Retina (tissue), 1 donor: ENCODE measurements at regions not wholly inside any gene's neighbourhood (a gene's known extent, or its start where the extent isn't known, plus 50 kb on each side); places are given as distances from the start of the nearest gene placed in this dataset.
"Not testable (repeated sequence)": the region's sequence is repeated elsewhere in the genome, so short reads cannot be mapped to it uniquely, and the experiment has no call there.

Experiments
- DNase-seq: peaks from one replicate; pipeline ENCODE4 v3.0.0-alpha.2; 2016

DNA sequence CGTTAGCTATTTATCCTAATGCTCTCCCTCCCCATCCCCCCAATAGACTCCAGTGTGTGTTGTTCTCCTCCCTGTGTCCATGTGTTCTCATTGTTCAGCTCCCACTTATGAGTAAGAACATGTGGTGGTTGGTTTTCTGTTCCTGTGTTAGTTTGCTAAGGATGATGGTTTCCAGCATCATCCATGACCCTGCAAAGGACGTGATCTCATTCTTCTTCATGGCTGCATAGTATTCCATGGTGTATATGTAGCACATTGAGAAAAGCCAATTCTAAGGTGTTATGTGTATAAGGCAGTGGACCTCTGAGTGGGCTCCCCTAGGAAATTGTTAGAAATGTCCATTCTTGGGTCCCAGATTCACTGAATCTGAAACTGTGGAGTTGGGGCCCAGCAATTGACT is 103.1 kb upstream of the MYO10 start:
- no peak for DNase-seq

DNA sequence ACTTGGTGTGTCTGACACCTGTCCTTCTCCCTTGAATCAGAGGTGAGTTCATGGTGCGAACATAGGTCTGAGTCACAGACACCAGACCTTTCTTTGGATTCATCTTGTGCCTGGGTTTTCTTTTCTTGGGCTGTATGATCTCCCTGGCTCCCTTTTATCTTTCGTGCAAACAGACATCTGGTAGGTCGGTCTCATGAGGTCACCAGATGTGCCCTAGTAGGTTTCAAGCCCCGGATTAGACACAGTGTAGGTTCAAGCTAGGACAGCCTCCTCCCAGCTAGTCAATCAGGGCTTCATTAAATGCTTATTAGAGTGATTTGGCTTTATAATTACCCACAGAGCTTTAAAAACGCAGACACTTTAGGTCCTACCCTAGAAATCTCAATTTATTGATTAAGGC is 106.0 kb upstream of the MYO10 start:
- DNase-seq, result peak; percentile 20

DNA sequence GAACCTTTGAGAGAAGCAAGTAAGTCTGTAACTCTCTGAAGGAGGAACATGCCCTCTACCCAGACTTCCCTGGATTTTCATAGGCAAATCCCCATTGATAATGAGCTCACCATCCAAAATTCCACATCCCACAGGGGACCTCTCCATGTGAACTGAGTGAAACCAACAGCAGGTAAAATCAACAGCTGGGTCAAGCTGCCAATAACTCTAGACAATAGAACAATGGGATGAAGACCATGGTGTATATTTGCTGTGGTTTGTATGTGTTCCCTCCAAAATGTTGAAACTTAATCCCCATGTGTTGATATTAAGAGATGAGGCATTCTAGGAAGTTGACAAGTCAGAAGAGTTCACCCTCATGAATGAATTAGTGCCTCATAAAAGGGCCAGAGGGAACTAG is 110.2 kb upstream of the MYO10 start:
- DNase-seq, result no peak

DNA sequence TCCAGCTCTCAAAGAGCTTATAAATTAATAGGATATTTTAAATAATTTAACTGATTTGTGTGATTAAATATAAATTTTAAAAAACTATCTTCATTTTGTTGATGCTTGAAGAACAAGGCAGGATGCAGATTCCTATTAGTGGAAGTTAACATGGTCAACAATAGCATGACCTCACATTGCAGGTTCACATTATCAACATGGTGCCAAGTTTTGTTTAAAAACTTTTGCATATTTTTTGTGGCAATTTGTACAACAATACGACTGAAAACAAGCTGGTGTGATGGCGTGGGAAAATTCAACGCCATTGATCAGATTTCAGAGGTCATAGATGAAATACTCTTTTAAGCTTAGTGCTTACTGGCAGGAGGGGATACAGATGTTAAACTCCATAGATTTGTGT is 114.1 kb upstream of the MYO10 start:
- DNase-seq, result no peak

DNA sequence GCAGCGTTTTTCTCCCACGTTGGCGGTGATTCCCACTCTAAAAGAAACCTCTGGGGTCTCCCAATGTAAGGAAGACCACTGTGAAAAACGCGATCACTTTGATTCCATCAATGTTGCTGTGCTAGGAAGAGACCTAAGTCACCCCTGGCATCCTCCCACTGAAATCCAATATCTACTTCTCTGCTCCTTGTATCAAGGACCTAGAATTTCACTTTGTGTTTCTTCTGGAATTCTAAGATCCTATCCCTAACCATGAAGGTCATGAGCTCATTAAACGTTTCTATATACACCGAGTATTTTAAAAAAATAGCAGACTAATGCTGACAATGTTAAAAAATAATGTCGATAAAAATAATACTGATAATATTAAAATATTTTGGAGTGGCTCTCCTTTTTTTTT is 118.8 kb upstream of the MYO10 start:
- DNase-seq, result no peak

DNA sequence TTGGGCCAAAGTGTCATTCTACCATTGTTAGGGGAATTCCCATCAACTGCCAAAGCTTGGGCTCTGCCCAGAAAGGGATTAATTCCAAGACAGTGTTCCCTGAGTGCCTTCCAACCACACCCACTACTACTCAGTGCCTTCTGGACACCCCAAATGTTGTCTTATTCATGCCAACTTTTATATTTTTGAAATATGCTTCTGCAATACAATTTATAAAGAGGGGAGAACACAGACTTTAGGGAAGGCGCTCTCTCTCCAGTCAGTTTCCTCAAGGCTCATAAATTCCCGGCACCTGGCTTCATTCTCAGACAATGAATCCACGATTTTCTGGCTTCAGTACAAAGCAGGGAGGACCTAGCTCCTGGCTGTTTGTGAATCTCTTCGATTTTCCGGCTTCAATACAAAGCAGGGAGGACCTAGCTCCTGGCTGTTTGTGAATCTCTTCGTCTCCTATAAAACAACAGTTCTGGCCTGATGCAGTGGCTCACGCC is 120.1 kb upstream of the MYO10 start:
- DNase-seq, result no peak

DNA sequence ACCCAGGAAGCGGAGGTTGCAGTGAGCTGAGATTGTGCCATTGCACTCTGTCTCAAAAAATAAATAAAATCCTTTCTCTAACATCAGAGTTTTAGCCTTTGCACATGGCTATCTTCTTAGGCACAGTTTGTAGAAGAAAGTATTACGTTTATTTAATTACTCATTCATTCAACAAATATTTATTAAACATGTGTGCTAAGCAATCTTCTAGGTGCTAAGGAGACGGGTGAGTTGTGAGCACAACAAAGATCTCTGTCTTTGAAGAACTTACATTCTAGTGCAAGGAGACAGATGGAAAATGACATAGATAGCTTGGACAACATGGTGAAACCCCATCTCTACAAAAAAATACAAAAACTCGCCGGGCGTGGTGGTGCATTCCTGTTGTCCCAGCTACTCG is 122.3 kb upstream of the MYO10 start:
- no peak for DNase-seq

DNA sequence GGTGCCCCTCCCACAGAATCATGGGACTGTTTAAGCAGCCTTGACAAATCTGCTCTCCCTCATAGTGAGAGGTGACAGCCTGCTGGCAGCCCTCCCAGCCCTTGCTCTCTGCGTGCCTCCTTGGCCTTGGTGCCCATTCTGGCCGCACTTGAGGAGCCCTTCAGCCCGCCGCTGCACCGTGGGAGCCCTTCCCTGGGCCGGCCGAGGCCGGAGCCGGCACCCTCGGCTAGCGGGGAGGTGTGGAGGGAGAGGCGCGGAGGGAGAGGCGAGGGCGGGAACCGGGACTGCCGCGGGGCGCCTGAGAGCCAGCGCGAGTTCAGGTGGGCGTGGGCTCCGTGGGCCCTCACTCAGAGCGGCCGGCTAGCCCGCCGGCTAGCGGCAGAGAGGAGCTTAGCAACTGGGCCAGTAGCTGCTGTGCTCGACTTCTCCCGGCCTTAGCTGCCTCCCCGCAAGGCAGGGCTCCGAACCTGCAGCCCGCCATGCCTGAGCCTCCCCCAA is 125.9 kb upstream of the MYO10 start:
- DNase-seq, result no peak

DNA sequence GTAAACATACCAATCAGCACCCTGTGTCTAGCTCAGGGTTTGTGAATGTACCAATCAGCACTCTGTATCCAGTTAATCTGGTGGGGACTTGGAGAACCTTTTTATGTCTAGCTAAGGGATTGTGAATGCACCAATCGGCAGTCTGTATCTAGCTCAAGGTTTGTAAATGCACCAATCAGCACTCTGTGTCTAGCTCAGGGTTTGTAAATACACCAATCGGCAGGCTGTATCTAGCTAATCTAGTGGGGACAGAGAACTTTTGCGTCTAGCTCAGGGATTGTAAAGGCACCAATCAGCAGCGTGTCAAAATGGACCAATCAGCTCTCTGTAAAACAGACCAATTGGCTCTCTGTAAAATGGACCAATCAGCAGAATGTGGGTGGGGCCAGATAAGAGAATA is 126.7 kb upstream of the MYO10 start:
- not testable (repeated sequence) for DNase-seq

DNA sequence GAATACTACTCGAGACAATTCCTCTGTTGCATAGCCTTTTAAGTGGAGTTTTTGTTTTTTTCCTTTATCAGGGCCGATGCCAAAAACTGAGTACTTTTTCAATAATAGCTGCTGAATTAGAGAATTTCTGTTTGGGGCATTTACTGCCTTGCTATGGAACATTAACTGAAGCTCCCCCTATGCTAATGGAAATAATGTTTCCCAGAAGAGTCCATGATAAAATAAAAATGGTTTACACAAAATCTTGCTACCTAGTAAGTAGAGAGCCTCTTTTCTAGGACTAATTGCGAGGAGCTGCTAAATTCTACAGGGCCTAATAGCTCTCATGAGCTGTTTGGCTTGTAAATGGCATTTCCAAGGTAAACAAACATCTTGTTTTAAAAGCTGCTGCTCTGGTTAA is 128.2 kb upstream of the MYO10 start:
- no peak for DNase-seq

DNA sequence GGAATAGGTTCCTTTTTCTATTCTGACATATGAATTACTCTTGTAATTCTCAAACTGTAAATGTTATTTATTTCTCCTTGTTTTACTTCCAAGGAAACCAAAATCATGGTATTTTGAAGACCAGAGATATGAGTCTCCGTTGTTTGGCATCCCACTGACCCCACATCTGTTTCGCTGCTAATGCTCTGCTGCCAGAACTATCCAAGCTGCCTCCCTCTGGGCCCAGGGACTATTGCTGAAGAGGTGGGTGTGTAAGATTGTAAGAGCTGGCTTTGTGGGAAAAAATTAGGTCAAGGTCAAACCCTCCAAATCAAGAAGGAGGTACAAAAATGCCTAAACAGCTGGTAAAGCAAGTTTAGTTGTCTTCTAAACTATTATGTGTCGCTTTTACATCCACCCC is 129.4 kb upstream of the MYO10 start:
- DNase-seq, result no peak

DNA sequence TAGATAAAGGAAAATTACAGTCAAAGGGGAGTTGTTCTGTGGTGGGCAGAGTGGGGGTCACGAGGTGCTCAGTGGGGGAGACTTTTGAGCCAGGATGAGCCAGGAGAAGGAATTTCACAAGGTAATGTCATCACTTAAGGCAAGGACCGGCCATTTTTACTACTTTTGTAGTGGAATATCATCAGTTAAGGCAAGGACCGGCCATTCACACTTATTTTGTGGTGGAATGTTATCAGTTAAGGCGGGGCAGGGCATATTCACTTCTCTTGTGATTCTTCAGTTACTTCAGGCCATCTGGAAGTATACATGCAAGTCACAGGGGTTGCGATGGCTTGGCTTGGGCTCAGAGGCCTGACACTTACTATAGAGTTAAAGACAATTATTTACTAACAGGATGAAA is 129.9 kb upstream of the MYO10 start:
- DNase-seq, result not testable (repeated sequence)

DNA sequence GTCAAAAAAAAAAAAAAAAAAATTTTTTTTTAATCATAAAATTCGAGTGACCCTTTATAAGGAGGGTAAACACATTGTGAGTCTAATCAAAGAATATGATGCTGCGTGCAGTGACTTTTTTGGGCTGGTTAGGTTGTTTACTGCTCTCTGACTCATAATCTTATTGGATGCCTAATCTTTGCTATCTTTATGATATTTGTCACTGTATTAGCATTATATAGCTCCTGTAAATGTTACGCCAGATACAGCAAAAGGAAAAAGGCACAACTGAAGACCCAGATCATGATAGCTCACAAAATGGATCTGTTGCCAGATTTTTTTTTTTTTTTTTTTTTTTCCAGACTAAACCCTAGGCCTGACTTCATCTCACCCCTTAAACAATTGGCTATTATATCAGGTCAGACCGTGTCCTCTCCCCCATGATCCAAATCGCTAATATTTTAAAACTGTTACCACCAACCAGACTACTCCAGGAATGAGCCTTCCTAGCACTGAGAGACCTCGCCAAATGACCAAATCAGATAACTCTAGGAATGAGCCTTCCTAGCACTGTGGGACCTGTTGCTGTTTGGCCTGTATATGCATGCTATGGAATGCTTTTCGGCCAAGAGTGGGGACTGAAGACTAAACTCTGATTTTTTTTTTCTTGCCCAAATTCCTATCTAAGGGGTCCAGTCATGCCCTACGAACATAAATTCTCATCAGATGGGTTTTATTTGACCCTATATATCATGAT is 131.7 kb upstream of the MYO10 start:
- DNase-seq, result no peak

DNA sequence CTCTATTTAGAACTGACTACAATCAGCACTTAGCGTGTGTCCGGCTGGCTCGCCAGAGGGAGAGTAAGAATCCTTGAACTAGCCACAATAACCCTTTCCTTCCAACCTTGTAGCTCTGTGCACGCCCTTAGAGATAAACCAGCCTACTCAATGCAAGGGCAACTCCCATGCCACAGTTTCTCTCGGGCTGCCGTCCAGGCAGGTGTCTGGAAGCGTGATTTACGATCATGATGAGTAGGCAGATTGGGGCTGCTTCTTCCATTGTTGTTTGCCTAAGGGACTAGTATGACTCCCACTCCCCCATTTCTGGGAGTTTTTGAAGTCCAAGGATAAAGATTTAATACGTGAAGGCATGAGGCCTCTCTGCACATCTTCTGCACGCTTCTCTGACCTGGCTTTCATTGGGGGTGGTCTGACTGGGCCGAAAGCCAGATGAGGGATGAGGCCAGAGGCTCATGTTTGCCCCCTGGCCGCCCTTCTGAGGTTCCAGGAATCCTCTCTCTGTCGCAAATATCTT is 134.0 kb upstream of the MYO10 start:
- DNase-seq, result no peak

DNA sequence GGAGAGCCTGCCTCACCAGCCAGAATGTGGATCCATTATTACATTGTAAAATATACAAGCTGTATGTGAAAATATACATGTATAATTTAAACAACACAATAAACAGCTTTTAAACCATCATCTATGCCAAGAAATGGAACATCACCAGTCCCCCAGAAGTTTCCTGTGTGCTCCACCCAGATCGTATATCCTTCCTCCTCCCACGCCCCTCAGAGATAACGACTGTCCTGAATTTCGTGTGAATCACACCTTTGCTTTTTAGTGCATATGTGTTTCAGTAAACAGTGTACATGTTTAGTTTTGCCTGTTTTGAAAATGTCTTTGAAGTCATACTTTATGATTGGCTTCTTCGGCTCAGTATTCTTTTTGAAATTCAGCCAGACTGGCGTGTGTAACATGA is 134.6 kb upstream of the MYO10 start:
- DNase-seq, result no peak

DNA sequence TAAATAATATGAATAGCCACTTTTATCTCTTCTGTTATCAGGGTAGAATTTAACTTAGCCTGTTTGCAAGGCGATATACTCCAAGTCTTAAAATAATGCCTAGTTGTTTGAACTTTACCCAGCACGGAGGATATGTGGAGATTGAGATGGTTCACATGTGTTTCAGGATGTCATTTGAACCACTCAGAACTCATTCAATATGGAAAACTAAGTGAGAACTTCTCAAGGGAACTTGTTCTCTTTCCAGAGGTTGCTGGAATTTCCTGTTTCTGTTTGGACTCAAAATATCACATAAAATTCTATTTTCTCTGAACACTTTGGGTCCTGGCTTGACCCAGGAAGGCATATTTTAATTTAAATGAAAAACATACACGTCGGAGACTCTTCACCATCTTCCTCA is 139.1 kb upstream of the MYO10 start:
- DNase-seq, result no peak

DNA sequence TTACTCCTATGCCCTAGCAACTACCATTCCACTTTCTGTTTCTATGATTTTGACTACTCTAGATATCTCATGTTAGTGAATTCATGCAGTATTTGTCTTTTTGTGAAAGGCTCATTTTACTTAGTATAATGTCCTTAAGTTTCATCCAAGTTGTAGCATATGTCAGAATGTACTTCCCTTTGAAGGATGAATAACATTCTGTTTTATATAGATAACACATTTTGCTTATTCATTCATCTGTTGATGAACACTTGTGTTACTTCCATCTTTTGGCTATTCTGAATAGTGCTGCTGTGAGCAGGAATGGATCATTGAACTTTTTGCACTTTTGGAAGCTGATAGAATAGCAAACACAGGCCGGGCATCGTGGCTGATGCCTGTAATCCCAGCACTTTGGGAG is 140.2 kb upstream of the MYO10 start:
- no peak for DNase-seq

DNA sequence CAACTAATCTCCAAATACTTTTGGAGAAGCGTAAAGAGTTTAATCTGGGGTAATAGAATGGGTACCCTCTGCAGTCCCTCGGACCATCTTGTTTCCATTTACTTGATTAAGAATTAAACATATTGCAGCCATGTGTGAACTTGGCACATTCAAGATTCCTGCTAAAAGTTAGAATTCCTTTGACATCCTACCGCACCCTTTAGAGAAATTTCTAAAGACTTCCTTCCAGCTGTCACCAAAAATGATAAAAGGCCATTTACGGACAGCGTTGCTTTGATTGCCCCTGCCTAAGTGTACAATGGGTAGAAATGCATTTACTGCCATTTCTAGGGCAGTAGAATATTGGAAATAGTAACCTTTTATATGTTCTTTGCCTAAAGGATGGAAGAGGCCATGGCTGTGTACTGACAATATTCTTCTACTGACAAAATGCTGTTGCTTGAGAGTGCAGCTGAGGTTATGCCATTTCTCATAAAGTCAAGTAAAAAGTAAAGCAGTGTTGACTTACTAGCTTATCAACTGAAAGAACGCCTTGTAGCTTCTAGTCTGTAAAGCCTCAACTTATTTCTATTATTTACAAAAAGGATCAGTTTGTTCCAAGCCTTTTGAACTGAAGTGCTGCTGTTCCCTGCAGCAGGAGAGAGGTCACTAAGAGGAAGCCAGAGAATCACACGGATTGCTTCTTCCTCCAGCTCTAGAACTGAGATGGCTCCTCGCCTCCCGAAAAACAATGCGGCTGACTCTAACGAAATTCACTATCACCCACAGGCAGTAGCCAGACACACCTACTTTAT is 139.8 kb upstream of the BASP1 start:
- DNase-seq, result no peak

DNA sequence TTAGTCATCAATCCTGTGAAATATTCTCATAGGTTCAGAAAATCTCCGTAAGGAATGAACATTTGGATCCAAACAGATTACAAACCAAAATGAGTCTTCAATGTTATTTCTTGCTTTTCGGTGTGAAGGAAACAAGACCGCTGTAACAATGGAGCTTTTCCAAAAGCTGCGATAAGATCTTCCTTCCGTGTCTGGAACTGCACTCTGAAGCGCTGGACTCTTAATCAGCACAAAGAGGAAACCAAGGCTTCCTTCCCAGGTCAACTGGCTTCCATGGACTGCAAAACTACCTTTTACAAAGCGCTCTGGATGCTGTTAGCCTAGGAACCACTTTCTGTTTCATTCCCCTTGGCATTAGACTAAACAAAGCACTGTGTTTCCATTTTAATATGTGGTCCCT is 137.9 kb upstream of the BASP1 start:
- DNase-seq, result no peak

DNA sequence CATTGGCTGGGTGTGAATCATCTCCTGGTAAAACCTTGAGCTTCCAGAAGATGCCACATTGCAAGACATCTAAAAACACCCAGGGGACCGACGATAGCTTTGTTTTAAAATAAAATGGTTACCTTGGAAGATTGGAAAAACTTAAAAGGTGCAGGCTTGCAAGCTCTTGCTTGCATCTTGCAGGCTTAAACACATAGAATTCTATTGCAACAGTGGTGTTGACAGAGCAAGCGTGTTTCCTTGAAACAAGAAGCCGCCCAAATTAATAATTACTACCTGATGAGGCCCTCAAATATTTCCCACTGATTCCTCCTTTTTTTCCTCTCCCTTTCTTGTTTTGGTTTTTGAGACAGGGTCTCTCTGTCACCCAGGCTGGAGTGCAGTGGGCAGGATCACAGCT is 137.1 kb upstream of the BASP1 start:
- no peak for DNase-seq

DNA sequence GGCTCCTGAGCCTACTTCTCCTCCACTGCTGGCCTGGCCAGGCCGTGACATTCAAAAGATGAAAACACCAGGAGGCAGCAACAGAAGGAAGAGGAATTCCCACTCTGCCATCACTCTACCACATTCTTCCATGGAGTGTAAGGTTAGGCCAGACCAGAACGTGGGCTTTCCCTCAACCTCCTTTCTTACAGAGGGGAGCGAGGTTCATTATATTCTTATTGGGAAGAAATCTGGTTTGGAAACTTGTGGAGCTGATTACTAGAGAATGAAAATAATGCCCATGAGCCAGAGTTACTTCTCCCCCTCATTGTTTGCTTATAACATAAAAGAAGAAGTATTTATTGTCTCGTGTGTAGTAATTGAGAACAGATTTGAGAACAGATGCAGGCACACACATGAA is 136.3 kb upstream of the BASP1 start:
- no peak for DNase-seq

DNA sequence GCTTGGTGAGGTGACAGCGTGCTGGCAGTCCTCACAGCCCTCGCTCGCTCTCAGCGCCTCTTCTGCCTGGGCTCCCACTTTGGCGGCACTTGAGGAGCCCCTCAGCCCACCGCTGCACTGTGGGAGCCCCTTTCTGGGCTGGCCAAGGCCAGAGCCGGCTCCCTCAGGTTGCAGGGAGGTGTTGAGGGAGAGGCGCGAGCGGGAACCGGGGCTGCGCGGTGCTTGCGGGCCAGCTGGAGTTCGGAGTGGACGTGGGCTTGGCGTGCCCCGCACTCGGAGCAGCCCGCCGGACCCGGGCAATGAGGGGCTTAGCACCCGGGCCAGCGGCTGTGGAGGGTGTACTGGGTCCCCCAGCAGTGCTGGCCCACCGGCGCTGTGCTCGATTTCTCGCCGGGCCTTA is 134.2 kb upstream of the BASP1 start:
- DNase-seq, result not testable (repeated sequence)

DNA sequence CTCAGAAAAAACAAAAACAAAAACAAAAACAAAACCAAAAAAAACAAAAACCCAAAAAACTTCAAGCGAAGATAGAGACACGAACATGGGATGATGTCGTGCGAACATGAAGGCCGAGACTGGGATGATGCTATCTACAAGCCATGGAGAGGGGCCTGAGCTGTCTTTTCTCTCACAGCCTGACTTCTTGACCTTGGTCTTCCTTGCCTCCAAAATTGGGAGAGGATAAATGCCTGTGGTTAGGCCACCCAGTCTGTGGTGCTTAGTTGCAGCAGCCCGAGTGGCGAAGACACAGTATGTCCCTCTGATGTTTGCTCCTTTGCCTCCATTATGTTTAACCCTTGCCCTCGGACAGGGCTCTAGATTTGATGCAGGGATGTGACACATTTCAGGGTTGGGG is 130.4 kb upstream of the BASP1 start:
- DNase-seq, result no peak

DNA sequence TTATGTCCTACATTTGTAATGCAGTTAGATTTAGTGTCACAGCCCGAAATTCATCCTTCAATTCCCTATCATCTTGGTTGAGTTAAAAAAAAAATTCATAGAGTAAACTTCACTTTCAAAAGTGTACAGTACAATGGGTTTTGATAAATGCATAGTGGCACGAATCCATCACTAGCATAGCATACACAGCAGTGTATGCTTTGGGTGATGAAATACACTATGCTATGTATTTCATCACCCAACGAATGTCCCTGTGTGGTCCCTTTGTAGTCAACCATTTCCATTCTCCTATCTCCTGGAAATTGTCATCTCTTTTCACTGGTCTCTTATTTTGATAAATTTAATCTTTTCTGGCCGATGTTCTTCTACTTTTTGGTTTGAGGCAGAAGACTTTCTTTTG is 129.4 kb upstream of the BASP1 start:
- DNase-seq, result no peak
